Psoas muscle (tissue), 7 donors: ENCODE measurements at regions not wholly inside any gene's neighbourhood (a gene's known extent, or its start where the extent isn't known, plus 50 kb on each side); places are given as distances from the start of the nearest gene placed in this dataset.
"Not testable (repeated sequence)": the region's sequence is repeated elsewhere in the genome, so short reads cannot be mapped to it uniquely, and the experiment has no call there.

Experiments
- ATAC-seq, 4 donors: fragments of 200-7000 bp; cut with Tn5 transposase; one replicate each; pipeline ENCODE4 v1.9.1; 2020; ENCODE audit warnings: moderate library complexity in 3 of 4, mild to moderate bottlenecking in 2 of 4
- DNase-seq, 2 donors: peaks; one replicate each; pipeline ENCODE4 v3.0.0-alpha.2; 2020
- H3K27ac ChIP-seq: fragments of 200-600 bp; one replicate; pipeline ENCODE4 v1.8.0; 2022
- H3K27me3 ChIP-seq, 3 donors: fragments of 200-600 bp in 1 of 3; one replicate each; pipeline versions ENCODE4 v1.6.1 to v1.8.0; 2013 to 2022; ENCODE audit warnings: low read length in 2 of 3, mild to moderate bottlenecking in 2 of 3, moderate library complexity in 1 of 3; ENCODE audit not compliant: insufficient read depth in 3 of 3
- H3K36me3 ChIP-seq, 2 donors: fragments of 200-600 bp in 1 of 2; one replicate each; pipeline versions ENCODE4 v1.6.1 to v1.8.0; 2013 to 2022; ENCODE audit warnings: low read depth in 1 of 2, mild to moderate bottlenecking in 1 of 2, moderate library complexity in 1 of 2; ENCODE audit not compliant: insufficient read depth in 1 of 2
- H3K4me1 ChIP-seq: fragments of 200-600 bp; one replicate; pipeline ENCODE4 v1.8.0; 2022
- H3K4me3 ChIP-seq: fragments of 200-600 bp; one replicate; pipeline ENCODE4 v1.8.0; 2022; ENCODE audit warnings: mild to moderate bottlenecking
- H3K9me3 ChIP-seq: fragments of 200-600 bp; one replicate; pipeline ENCODE4 v1.8.0; 2022
- CTCF ChIP-seq: fragments of 200-600 bp; IDR thresholded peaks from one replicate; pipeline ENCODE4 v1.8.0; 2022; ENCODE audit warnings: antibody characterized with exemption
- WGBS, 3 donors: extraction: QIAGEN DNeasy Blood & Tissue Kit; methylation state at CpG; one replicate each; pipeline versions ENCODE4 v1.1.6 to v1.1.7; 2013; 5-methylcytosine and 5-hydroxymethylcytosine counted together
- intact Hi-C, 2 donors: fragments of 100-400 bp; cut with DNase I; formaldehyde crosslinking; loops; one replicate each; pipeline versions ENCODE4 v1.11.0 to v1.14.2; 2022
- donor health status: healthy with polysubstance abuse.
- donor health status: DM: no; HTN: no; CAD: no; lungs with moderate emphysema.
- donor health status: Bipolar disorder and iron deficiency.
- donor health status: healthy.
- donor health status: DM: yes; HTN: yes; CAD: no.
- donor health status: DM: no; HTN: no; CAD: no.
- donor health status: DM: yes; HTN: yes; CAD: no.

GRCh38 chr1:166685200-166685599 is 154.1 kb upstream of the POGK start:
- intact Hi-C loops: no loop called here

GRCh38 chr1:166685891-166686290 is 153.4 kb upstream of the POGK start:
- intact Hi-C loops: not testable (repeated sequence)

More at GRCh38 chr1:166685200-166685599, 154.1 kb upstream of the POGK start:
- Histone ChIP-seq H3K36me3 (no peaks in the 10 kb centered on the region), H3K4me3 (no peak overlapping the region), H3K9me3 (peaks cover 7% of the 10 kb centered on the region), H3K4me1 (no peaks in the 10 kb centered on the region), H3K27me3 (no peaks in the 10 kb centered on the region), H3K27ac (no peak overlapping the region)
- 68 to 82% (median 71%) methylated on average over 1 of the region's 1 CpG for WGBS, 3 donors
- no peak for TF ChIP-seq CTCF
- DNase-seq (no peak), ATAC-seq (no peak)

DNA sequence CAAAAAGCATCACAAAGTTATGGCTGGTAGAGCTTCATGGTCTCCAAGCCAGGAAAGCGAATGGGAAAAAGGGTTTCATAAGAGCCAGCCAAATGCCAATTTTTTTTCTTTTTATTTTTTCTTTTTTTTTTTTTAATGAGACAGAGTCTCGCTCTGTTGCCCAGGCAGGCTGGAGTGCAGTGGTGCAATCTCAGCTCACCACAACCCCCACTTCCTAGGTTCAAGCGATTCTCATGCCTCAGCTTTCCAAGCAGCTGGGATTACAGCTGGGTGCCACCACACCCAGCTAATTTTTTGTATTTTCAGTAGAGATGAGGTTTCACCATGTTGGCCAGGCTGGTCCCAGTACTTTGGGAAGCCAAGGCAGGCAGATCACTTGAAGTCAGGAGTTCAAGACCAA is 148.7 kb upstream of the POGK start:
- H3K9me3 ChIP-seq, H3K4me3 ChIP-seq, H3K36me3 ChIP-seq, DNase-seq, ATAC-seq, intact Hi-C loops, H3K27ac ChIP-seq, H3K4me1 ChIP-seq, H3K27me3 ChIP-seq: not testable (repeated sequence)
- WGBS, 3 donors: 35 to 50% (median 46%) methylated on average over 3 of the region's 3 CpGs

More at GRCh38 chr1:166685891-166686290, 153.4 kb upstream of the POGK start:
- H3K4me3 ChIP-seq, H3K36me3 ChIP-seq, H3K9me3 ChIP-seq, H3K27me3 ChIP-seq, DNase-seq, H3K27ac ChIP-seq, ATAC-seq, H3K4me1 ChIP-seq: not testable (repeated sequence)
- 51 to 64% (median 58%) methylated on average over 1 of the region's 1 CpG for WGBS, 3 donors

DNA sequence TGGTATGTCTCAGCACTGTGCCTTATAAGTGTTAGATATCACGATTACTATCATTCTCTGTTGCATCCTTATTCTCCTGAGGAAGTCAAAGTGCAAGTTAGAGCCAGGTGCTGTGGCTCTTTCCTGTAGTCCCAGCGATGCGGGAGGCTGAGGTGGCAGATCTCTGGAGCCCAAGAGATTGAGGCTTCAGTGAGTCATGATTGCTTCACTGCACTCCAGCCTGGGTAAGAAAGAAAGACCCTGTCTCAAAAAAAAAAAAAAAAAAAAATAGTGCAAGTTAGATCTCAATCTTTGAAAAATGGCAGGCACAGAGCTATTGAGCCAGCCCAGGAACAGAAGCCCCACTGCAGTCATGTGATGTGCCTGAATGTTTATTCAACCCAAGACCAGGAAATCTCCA is 147.8 kb upstream of the POGK start:
- Histone ChIP-seq H3K4me3 (no peak overlapping the region), H3K27ac (no peak overlapping the region), H3K9me3 (no peaks in the 10 kb centered on the region), H3K4me1 (no peaks in the 10 kb centered on the region), H3K27me3 (peaks cover 0 to 2% (median 0%) of the 10 kb centered on the region in 3 donors), H3K36me3 (no peaks in the 10 kb centered on the region)
- ATAC-seq (no peak), DNase-seq (no peak)
- TF ChIP-seq CTCF: no peak
- intact Hi-C loops: no loop called here
- 88 to 89% (median 88%) methylated on average over 3 of the region's 3 CpGs for WGBS, 3 donors

DNA sequence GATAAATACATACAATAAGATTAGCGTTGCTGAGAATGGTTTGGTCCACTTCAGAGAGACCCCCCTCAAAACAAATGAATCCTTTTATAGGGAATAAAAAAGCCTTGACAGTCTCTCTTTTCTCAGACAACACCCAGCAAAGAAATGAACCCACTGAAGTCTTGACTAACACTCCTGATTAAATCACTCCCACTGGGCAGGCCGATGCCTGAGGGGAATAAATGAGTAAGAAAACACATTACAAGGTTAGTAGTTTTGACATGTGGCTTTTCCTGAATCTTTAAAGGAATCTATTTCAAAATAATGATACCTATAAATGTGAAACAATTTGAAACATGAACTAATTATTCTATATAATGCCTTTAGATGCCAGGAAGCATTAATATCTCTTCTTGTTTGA is 146.9 kb upstream of the POGK start:
- WGBS, 3 donors: 71 to 88% (median 87%) methylated on average over 2 of the region's 2 CpGs

More for the DNA sequence above, 146.9 kb upstream of the POGK start:
- DNase-seq (no peak), ATAC-seq (no peak)
- H3K4me1 ChIP-seq: no peaks in the 10 kb centered on the region
- H3K27ac ChIP-seq: no peak overlapping the region
- H3K4me3 ChIP-seq: no peak overlapping the region
- intact Hi-C loops: no loop called here
- H3K36me3 ChIP-seq: no peaks in the 10 kb centered on the region
- TF ChIP-seq CTCF: no peak
- peaks cover 0 to 2% (median 0%) of the 10 kb centered on the region in 3 donors for H3K27me3 ChIP-seq
- H3K9me3 ChIP-seq: no peaks in the 10 kb centered on the region
